ENCODE measurements at regions not wholly inside any gene's neighbourhood (a gene's known extent, or its start where the extent isn't known, plus 50 kb on each side); places are given as distances from the start of the nearest gene placed in this dataset.

- TF ChIP-seq CTCF (IDR thresholded peaks at IDR 0.05; ENCODE audit: borderline replicate concordance, insufficient read depth, low read depth, low read length): no peak
- H3K4me3 ChIP-seq (ENCODE audit: low read depth, low read length): no peak overlapping the region
Measured at GRCh38 chr3:103136621-103137020, 701.8 kb downstream of the ZPLD1 start.

GRCh38 chr3:103137830-103138229, 703.0 kb downstream of the ZPLD1 start:
- H3K4me3 ChIP-seq (ENCODE audit: low read depth, low read length): no peak overlapping the region
- no peak for TF ChIP-seq CTCF (IDR thresholded peaks at IDR 0.05; ENCODE audit: borderline replicate concordance, insufficient read depth, low read depth, low read length)

GRCh38 chr3:103158183-103158582, 723.4 kb downstream of the ZPLD1 start:
- TF ChIP-seq CTCF (IDR thresholded peaks at IDR 0.05; ENCODE audit: borderline replicate concordance, insufficient read depth, low read depth, low read length): no peak
- no peak overlapping the region for H3K4me3 ChIP-seq (ENCODE audit: low read depth, low read length)

GRCh38 chr3:103166890-103167289, 732.1 kb downstream of the ZPLD1 start:
- TF ChIP-seq CTCF (IDR thresholded peaks at IDR 0.05; ENCODE audit: borderline replicate concordance, insufficient read depth, low read depth, low read length): no peak
- no peak overlapping the region for H3K4me3 ChIP-seq (ENCODE audit: low read depth, low read length)

GRCh38 chr3:103167850-103168249, 733.0 kb downstream of the ZPLD1 start:
- TF ChIP-seq CTCF (IDR thresholded peaks at IDR 0.05; ENCODE audit: borderline replicate concordance, insufficient read depth, low read depth, low read length): no peak
- no peak overlapping the region for H3K4me3 ChIP-seq (ENCODE audit: low read depth, low read length)

GRCh38 chr3:103169289-103169688, 734.5 kb downstream of the ZPLD1 start:
- H3K4me3 ChIP-seq (ENCODE audit: low read depth, low read length): no peak overlapping the region
- no peak for TF ChIP-seq CTCF (IDR thresholded peaks at IDR 0.05; ENCODE audit: borderline replicate concordance, insufficient read depth, low read depth, low read length)

GRCh38 chr3:103170651-103171050, 735.8 kb downstream of the ZPLD1 start:
- no peak overlapping the region for H3K4me3 ChIP-seq (ENCODE audit: low read depth, low read length)
- TF ChIP-seq CTCF (IDR thresholded peaks at IDR 0.05; ENCODE audit: borderline replicate concordance, insufficient read depth, low read depth, low read length): no peak
